CD4-positive, alpha-beta T cell treated with Interleukin-1 beta for 1 hour (primary cell): ENCODE measurements at regions not wholly inside any gene's neighbourhood (a gene's known extent, or its start where the extent isn't known, plus 50 kb on each side); places are given as distances from the start of the nearest gene placed in this dataset.
"Not testable (repeated sequence)": the region's sequence is repeated elsewhere in the genome, so short reads cannot be mapped to it uniquely, and the experiment has no call there.

Experiments used
- DNase-seq, 2 donors: peaks; one replicate each; pipeline ENCODE4 v3.0.0-alpha.2; 2020 to 2022

DNA sequence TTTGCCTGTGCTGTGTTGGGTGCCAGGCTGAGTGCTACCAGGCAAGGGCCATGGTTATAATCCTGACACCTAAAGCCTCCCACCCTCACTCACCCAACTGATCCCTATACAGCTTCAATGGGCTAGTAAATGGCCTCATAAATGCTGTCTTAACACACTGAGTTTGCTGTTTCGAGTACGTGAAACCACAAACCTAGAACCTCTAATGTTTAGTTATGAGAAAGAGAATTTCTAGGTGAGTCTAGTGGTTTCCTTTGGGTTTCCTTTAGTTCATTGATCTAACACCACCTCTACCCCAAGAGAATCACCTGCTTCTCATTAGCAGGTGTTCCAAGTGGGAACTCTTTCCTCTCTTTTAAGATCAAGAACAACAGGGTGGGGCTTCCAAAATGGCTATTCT, 172.0 kb downstream of the MC4R start:
- no peak for DNase-seq

DNA sequence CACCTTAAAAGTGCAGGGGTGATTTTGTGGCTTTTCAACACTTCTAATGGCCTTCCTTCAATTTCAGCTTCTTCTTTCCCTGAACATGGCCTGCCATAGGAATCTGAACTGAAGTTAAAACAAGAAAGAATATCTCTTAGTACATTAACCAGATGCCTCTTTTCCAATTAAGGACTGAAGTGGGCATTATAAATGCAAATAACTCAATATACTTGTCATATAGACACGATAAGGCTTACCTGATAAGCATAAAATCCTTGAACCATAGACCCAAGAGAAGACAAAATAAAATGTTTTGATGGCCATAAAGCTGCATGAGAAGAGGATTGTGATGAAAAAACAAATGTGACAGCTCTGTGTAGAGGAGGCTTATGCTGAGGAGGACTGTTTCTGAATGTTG, 173.1 kb downstream of the MC4R start:
- no peak for DNase-seq

DNA sequence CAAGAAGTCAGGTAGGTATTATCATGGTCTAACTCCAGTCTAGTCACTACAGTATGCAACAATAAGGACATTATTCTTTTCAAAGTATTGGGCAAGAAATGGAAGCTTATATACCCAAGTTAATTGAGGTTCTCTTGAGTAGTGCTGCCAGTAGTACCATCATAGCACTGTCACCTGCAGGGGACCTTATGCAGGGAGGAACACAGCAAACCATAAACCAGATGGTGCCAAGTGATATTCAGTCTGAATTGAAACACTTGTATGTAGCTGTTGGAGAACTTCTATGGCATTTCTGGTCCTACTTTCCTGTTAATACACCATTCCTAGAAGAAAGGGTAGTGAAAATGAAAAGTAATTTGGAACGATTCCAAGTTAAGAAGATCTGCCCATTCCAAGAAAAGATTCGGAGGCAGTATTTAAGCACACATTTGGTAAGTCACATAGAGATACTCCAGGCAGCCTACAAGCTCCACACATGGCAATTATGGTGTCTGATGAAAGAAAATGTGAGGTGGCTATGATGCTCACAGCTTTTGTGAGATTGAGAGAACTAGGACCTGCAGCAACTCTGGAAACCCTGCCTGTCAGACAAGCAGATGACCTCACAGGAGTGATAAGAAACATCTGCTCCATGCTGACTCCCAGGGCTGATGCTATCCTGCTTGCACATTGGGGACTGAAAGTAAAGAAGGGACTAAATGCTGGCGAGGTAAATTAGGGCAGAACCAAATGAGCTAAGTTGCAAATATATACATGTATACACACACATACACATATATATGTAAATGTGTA, 174.7 kb downstream of the MC4R start:
- no peak for DNase-seq

DNA sequence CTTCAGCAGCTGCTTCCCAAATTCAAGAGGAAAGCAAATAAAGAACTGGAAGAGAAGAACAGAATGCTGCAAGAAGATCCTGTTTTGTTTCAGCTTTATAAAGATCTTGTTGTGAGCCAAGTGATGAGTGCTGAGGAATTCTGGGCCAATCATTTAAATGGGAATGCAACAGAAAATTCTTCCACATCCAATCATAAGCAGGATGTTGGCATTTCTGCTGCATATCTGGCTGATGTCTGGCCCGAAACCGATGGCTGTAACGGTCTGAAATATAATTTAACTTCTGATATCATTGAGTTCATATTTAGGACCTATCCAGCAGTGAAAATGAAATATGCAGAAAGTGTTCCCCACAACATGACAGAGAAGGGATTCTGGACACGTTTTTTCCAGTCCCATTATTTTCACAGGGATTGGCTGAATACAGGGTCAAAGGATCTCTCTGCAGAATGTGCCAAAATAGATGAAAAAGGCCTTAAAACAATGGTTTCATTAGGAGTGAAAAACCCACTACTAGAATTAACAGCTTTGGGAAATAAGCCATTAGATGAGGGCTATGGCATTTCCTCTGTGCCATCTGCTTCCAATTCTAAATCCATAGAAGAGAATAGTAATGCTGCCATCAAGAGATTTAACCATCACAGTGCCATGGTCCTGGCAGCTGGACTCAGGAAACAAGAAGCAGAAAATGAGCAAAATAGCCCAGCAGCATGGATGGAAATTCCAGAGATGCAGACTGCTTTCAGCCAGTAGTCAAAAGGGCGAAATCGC, 175.6 kb downstream of the MC4R start:
- no peak for DNase-seq

DNA sequence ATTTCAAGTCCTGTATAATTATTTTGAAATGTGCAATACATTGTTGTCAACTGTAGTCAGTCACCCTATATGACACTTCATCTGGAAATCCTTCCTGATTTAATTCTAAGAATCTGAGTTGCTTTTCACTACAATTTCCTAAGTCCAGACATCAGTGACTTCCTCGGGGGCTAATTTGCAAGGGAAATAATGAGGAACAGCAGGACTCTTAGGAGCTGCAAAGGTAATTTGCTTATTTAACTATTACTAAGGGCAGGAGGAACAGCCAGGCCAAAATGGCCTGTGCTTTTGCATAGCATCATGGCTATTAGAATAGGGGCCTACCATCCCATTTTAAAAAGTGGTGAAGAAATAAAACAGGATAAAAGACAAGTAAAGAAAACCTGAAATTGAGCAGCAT, 178.8 kb downstream of the MC4R start:
- DNase-seq = no peak

DNA sequence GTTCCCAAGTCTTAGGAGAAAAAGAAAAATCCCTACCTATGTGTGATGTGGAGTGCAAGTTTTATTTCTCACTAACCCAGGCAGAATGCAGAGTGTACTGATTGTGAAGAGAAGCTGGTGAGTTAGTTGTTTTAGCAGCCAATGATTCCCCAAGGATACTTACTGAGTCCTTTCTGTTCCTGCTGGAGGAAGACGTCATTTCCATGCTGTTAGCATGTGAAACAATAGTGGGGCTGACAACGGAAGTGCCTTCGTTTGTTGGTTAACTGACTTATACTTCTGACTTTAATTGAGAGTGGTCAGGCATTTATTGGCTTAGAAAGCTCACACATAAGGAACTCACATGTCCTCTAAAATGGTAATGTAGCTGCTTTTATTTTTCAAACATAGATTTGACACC, 180.6 kb downstream of the MC4R start:
- DNase-seq = no peak

DNA sequence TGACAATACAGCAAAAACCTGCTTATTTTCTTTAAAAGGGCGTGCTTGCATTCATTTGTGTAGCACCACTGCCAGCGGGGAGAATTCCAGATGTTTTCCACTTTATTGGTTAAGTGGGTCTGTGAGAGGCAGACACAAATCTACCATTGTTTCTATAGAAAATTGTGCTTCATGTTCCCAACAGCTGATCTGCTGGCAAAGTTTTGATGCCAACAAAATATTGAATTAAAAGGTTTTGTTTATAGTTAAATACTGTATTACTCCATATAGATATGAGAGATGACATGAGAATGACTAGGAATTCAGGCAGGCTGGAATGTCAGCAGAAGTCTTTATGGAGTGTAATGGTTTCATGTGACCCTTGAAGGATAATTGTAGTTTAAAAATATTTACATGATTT, 182.7 kb downstream of the MC4R start:
- no peak for DNase-seq

DNA sequence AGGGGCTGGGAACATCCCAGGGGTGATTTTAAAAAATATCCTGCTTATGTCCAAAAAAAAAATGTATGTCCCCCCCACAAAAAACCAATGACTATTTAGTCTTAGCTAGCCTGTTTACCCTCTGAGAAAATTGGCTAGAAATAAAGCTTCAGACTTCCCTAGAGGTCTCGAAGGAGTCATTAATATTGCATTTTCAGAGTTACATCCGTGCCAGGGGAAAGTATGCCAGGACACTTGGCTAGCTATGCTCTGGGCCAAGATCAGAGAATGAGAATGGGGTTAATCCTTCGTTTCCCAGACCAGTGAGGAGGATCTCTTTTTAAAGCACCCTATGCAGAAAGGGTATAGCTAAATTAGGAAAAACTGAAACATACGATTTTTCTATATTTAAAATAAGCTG, 183.6 kb downstream of the MC4R start:
- DNase-seq = no peak

DNA sequence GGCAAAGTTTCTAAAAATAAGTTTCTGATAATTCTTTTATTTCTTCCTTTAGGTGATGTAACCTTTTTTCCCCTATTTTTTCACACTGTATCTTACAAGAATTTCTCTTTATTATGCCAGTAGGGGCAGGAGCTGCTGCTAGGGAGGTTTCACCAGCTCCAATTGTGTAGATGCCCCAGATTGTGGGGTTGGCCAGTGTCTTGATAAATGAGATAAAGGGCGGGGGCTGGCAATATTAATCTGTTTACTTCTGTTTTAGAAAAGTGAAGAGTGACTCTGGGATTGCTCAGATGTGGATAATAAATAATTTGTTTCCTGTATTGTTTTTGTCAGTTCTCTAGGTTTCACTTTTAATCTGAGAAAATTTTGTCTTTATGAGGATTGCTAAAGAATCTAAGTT, 190.4 kb downstream of the MC4R start:
- no peak for DNase-seq

DNA sequence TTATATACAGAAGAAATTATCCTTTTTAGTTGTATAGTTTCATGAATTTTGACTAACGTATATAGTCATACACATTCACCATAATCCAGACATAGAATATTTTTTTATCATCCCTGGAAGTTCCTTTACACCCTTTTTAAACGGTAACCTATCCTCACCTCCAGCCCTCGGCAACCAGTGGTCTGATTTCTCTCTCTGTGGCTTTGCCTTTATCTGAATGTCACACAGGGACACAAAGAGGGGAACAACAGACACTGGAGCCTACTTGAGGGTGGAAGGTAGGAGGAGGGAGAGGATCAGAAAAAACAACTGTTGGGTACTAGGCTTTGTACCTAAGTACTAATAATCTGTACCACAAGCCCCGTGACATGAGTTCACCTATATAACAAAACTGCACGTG, 191.9 kb downstream of the MC4R start:
- no peak for DNase-seq

DNA sequence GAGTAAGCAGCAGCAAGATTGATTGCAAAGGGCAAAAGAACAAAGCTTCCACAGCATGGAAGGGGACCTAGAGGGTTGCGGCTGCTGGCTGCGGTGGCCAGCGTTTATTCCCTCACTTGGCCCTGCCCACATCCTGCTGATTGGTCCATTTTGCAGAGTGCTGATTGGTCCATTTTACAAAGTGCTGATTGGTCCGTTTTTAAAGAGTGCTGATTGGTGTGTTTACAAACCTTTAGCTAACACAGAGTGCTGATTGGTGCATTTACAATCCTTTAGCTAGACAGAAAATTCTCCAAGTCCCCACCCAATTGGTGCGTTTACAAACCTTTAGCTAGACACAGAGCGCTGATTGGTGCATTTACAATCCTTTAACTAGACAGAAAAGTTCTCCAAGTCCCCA, 194.4 kb downstream of the MC4R start:
- DNase-seq = not testable (repeated sequence)

DNA sequence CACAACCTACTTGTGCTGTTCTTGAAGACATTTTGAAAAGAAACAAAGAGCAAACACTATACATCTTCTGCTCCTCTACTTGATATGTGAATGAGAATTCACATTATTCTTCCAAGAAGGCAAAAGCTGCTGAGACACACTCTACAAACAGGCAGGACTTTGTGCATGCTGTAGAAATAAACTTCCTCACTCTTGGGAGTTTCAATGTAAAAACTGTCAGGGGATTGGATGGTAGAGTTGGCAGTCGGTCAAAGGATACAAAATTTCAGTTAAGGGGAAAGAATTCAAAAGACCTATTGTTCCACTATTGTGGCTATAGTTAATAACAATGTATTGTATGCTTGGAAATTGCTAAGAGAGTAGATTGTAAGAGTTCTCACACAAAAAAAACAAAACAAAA, 196.3 kb downstream of the MC4R start:
- no peak for DNase-seq

DNA sequence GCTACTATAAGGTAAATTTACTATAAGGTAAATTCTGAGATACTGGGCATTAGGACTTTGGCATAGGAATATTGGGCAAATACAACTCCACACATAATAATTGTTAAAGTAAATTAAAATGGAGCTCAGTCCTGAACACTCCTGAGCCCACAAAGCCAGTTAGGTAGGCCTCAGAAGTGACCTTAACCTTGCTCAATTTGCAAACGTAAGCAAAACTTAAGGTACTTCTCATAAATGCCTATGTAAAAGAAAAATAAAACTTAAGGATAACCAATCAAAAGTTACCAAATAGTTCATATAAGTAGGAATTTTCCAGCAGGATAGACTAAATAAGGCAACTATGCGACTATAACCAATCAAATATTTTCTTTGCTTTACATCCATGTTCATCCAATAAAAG, 197.7 kb downstream of the MC4R start:
- DNase-seq = no peak

DNA sequence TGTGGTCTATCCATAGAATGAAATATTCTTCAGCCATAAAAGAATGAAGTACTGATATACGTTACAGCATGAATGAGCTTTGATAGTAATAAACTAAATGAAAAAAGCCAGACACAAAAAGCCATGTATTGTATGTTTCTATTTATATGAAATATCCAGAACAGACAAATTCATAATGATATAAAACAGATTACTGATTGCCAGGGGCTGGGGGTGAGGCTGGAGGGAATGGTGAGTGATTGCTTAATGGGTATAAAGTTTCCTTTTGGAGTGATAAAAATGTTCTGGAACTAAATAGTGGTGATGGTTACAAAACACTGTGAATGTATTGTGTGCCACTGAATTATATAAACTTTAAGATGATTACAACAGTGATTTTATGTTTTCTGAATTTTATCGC, 200.5 kb downstream of the MC4R start:
- DNase-seq = no peak

DNA sequence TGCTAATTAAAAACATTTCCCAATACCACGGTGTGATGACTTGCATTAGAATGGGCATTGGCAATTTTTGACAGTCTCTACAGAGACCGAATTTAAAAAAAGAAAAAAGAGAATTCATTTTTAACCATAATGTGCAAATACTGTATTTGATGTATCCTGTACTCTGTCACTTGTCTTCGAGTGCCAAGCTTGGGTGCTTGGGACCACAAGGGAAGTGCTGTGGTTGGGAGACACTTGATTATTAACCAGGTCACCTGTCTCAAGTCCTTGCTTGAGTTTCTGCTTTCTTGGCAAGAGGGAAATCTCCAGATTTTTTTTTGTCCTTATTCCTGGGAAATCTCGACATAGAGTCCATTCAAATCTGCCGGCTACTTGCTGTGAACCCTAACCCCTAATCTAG, 209.0 kb downstream of the MC4R start:
- DNase-seq = no peak

DNA sequence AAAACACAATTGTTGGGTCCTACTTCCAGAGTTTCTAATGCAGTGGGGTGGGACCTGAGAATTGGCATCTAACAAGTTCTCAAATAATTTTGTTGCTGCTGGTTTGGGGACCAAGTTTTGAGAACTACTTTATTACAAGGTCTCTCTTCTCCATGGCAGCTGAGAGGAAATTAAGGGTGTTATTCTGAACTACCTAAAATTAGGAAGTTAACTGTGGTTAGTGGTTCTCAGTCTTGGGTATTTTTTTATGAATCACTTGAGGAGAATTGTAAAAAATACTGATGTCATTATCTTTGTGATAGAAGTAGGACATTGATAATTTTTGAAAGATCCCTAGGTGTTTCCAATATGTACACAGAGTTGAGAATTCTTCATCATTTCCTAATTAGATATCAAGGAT, 210.2 kb downstream of the MC4R start:
- DNase-seq = no peak

DNA sequence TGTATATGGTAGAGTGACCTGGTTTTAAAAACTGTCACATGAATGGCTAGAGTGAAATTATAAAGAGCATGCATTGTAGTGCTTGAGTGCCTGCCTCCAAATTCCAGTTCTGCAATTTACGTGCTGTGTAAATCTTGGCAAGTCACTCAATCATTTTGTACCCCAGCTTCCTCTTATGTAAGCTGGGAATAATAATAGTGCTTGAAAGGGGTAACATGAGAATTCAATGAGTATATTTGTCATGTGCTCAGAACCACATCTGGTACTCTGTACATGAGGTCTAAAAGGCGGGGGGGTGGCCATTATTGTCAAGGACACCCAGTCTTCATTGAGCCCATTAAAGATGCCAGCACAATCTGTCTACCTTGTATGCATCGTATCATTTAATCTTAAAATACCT, 214.8 kb downstream of the MC4R start:
- DNase-seq = no peak

DNA sequence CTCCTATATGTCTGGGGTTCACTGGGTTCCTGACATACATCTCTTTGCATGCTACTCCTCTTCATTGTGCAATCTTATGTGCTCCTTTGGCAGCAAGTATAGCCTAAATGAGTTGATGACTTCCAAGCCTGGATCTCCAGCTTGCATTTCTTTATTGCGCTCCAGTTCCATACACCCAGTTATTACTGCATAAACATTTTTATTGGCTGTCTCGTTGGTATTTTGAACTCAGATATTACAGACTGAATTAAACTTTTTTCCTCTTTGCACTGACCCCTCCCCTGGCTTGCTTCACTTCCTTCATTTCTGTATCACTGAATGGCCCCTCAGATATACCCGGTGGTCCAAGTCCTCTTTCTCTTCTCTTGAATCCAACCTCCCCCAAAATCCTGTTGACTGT, 219.2 kb downstream of the MC4R start:
- no peak for DNase-seq

DNA sequence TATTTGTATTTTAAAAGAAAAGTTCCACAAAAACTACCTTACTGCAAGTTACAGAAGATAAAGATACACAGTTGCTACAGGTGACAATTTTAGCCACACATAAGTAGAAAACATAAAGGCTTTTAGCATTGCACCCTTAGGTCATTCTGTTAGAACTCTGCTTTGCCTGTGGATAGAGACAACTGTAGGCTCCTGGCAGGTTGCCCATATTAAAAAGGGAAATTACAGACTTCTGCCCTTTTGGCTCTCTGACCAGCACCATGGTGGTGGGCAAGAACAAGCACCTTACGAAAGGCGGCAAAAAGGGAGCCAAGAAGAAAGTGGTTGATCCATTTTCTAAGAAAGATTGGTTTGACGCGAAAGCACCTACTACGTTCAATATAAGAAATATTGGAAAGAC, 223.3 kb downstream of the MC4R start:
- no peak for DNase-seq

DNA sequence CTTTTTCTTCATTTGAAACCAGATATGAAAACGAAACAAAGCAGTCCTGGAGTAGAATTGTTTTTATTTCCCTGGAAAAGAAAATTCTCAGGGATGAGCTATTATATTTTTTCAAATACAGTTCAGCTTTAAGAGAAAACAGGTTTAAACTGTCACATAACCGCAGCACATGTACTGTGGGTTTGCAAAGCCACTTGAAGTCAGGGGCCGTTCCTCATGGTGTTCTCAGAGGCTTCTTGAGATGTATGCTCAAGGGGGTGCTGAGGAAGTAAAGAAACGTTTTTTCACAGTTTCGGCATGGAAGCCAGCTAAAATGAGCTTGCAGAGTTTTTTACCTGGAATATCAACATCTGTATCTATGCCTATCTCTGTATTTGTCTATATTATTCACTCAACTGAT, 225.3 kb downstream of the MC4R start:
- DNase-seq = no peak

DNA sequence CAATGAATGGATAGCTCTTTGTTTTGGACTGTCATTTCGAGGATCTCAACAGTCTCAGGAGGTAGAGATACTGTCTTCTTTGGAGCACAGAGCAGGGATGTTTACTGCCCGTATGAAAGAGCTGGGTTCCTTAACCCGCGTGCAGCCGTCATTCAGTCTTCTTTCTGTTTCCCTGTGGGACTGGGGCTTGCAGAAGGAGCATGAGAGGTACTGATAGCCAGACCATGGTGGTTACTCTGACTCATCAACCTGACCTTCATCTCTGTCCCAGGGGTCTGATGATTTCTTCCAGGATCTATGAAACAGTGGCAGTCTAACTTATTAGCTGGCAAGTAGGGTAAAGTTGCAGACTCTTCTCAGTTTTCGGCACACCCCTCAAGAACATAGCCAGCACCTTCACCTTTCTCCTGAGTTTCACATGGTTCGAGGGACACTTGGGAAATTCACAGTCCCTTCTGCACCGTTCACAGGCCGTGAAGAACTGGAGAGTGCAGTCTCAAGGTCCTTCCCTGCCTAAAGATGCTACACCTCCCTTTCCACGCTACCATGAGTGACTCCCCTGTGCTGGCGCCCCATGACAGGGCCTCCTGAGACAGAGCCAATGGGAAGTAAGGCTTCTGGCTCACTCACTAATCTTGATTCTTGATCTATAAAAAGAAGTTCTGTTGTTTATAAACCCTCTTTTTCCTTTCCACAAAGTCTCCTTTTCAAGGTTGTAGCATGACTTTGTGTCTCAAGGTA, 226.2 kb downstream of the MC4R start:
- no peak for DNase-seq

DNA sequence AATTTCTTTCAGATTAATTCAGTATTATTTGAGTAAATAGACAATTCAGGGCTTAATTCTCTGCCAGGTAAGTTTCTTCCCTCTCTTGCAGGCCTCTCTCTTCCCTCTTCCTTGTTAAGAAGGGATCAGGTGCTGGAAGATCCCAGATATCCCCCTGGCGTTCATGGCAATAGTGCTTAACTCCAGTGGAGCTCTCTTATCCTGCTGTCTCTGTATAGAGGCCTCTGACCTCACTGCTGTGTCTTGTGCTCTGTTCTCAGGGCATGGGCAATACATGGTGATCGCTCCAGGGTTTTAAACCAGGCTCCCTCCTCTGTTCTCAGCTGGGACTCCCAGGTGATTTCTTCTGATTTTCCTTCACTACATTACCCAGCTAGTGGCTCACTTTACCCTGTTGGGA, 226.8 kb downstream of the MC4R start:
- DNase-seq = no peak

DNA sequence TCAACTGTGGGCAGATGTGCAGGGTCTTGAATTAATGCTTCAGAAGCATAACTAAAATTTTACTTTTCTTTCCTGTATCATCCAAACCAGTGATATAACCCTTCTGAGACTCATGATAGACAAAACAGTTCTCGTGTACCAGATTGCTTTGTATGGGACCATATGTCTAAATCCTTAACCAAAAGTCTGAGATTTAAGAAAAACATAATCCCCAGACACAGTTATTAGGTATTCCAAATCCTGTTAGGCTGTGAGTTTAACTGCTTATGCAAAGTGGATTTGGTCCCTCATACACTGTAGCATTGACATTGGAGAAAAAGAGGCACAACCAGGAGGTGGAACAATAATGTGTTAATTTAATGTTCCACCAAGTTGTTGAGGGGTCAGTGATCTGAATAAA, 235.0 kb downstream of the PMAIP1 start:
- no peak for DNase-seq

DNA sequence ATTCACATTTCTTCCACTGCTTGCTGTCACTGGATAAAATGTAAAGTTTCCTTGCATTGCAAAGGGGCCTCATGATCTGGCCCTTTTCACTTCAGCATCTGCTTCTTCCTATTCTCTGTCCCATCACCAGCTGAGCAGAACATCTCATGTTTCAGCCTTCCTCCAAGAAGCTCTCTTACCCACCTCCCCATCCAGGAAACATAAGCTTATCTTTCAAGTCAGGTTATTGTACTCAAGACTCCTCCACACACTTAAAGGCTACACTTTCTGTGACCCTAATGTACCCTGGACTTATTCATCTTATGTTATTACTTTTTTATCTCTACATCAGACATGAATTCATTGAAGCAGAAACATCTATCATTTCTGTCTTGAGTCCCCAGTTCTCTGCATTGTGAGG, 230.5 kb downstream of the PMAIP1 start:
- no peak for DNase-seq
